HG03108 (cell line): ENCODE measurements at regions not wholly inside any gene's neighbourhood (a gene's known extent, or its start where the extent isn't known, plus 50 kb on each side); places are given as distances from the start of the nearest gene placed in this dataset.
"Not testable (repeated sequence)": the region's sequence is repeated elsewhere in the genome, so short reads cannot be mapped to it uniquely, and the experiment has no call there.

Source experiments
- ATAC-seq: cut with Tn5 transposase; IDR thresholded peaks from one replicate; pipeline ENCODE4 v1.9.1; 2021; ENCODE audit warnings: moderate library complexity; ENCODE audit not compliant: unreplicated experiment

DNA sequence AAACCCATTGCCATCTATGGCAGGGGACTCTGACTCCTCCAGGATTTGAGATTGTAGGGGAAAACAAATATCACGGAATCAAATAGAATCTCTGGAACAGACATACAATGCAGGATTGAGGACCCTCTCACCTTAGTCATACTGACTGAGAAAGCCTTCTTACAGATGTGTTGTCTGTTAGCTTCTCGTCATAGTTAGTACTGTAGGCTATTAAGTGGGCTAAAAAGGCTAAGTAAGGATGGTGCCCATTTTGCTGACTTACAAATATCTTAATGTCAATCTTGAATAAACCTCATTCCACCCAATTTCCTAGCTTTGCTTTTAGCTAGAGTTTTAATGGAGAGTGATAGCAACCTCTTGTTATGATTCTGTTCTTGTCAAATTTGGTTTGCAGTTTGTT is 352.4 kb downstream of the QKI start:
- ATAC-seq: no peak

GRCh38 chr6:163765335-163765734 is 350.8 kb downstream of the QKI start:
- no peak for ATAC-seq

DNA sequence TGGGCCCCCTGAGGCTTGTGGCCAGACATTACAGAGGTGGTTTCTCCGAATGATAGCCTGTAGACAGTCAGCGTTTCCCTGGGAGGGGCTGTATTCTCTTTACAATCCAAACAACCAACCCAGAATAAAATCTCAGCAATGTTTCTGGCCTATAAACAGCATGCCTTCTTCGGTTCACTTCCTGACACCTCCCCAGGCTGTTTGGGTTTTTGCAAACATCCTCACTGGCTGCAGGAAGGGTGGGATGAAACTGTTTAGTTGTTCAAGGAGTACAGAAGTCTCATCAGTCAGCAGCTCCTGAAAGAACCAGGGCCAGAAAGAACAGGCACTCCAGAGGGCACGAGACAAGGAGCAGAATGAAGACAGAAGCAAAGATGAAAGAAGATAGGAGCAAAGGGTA is 350.0 kb downstream of the QKI start:
- no peak for ATAC-seq

GRCh38 chr6:163761481-163761880 is 347.0 kb downstream of the QKI start:
- no peak for ATAC-seq

DNA sequence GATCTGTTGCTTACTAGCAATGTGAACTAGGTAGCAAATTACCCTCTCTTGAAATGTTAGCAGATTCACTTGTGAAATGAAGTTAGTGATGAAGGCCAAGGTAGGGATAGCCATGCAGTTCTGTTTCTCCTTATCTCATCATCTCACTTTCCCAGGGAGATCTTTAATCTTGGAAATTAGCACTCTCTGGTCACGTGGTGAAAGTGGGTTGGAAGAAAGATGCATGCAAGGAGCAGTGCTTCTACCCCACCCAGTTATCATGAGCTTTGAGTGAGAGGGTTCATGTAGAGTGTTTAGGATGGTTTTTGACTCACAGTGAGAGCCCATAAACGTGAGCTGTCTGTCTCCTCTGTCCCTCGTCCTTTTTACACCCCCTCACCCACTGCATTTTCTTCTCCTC is 346.3 kb downstream of the QKI start:
- ATAC-seq: no peak

DNA sequence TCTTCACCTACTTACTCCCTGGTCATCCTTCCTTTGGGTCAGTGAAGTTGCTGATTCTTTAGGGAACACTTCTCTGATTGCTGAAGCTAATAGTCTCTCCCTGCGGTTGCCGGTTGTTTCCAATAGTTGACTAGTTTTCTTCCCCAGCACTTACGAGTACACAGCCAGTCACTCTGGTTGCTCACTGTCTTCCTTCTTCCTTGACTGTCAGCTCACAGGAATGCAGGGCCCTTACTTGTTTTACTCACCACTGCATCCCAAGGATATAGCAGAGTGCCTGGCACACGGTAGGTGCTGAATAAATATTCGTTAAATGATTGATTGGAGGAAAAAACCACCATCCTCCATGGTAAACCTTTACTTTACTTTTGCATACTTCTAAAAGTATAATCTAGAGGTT is 345.0 kb downstream of the QKI start:
- no peak for ATAC-seq

GRCh38 chr6:163757520-163757919 is 343.0 kb downstream of the QKI start:
- ATAC-seq: no peak

GRCh38 chr6:163756079-163756478 is 341.6 kb downstream of the QKI start:
- peak; percentile 100 for ATAC-seq

DNA sequence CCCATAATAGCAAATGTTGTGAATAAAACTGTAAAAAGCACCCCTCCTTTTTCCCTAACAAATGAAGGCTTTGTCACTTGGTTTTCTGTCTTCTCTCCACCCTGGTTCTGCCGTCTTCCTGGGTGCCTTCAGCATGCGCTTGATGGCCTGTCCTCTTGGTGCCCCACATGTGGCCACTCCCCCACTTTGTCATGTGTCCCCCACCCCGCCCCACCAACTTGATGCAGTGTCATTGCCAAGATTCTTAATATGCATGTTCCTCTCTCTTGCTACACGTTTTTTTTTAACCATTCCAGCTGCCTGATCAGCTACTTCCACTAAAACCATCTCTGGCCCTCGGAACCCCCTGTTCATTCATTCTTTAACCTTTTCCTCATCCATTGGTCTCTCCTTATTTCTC is 340.3 kb downstream of the QKI start:
- ATAC-seq: no peak

GRCh38 chr6:163753430-163753829 is 338.9 kb downstream of the QKI start:
- no peak for ATAC-seq

GRCh38 chr6:163752446-163752845 is 337.9 kb downstream of the QKI start:
- no peak for ATAC-seq

DNA sequence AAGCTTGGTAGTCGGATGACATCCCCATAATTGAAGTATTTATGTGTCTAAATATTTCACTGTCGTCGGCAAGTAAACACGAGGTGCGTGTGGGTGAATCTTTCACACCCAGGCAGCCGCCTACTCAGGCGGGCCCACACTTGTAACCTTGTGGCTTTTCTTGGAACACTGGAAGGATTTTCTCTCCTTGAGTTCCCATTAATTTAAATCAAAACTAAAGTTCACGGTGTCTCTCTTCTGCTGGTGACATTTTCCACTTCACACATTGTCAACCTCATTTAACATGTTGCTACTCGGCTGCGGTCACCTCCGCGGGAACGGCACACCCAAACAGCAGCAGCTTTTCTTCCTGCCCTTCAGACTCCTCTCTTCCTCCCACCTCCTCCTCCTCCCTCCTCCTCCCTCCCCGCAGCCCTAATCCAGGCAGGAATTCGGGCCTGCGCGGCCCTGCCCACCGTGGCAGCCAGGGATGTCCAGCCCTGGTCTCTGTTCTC is 336.6 kb downstream of the QKI start:
- ATAC-seq: no peak

GRCh38 chr6:163750431-163751031 is 336.0 kb downstream of the QKI start:
- ATAC-seq: no peak

DNA sequence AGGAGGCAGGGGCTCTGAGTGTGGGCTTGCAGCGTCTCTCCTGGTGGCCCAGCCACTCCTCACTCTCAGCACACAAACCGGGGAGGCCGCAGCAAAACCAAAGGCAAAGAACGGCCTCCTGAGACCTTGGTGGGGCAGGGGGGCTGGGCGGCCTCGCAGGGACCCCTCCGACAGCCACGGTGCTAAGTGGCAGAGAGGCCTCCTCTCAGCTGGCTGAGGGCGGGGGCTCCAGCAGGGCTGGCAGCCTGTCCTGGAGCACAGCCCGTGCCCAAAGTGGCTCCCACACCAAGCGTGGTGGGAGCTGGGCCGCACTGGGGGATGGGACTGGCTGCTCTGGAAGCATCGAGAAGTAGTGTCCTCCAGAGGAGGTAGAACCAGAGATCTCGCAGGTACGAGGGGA is 334.4 kb downstream of the QKI start:
- ATAC-seq: no peak

DNA sequence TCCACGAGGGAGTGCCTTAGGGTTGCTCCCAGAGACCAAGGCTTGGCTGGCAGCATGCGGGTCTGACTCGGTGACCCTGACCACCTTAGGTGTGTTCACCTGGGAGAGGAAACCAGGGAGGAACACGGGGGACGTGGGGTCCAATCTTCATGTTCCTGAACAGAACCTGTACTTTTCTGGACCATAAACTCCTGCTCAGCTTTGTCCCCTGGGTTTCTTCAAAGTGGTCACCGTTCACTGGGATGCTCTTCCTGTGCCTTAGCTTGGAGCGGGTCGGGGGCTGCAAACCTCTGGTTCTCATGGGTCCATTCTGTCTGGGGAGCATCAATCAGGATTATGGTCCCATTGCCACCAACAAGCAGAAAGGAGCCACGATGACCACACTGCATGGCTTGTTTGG is 333.5 kb downstream of the QKI start:
- no peak for ATAC-seq

DNA sequence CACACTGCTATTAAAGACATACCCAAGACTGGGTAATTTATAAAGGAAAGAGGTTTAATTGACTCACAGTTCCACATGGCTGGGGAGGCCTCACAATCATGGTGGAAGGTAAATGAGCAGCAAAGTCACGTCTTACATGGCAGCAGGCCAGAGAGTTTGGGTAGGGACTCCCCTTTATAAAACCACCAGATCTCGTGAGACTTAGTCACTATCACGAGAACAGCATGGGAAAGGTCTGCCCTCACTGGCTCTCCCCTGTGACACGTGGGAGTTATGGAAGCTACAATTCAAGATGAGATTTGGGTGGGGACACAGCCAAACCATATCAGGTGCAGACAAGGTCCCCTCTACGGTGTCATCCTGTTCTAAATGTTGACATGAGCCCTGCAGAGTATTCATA is 332.5 kb downstream of the QKI start:
- ATAC-seq: not testable (repeated sequence)

- ATAC-seq: no peak
These were observed 331.2 kb downstream of the QKI start for GRCh38 chr6:163745536-163746400.

GRCh38 chr6:163744256-163744925 is 329.9 kb downstream of the QKI start:
- no peak for ATAC-seq

DNA sequence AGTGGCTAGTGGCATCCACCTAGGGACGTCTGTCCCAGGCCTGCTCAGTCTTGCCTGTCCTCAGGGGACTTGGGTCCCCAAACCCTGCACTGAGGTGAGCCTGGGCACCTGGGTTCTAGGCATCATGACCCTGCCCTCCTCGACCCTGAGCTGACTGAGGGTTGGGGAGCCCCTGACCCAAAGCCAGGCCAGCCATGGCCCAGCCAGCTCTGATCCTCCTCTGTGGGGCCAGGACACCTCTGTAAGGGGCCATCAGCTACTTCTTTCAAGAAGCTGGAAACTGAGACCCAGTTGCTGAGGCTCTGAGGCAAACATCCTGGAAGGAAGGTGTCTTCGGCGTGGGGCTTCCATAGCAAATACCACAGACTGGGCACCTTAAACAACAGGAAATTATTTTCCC is 329.3 kb downstream of the QKI start:
- ATAC-seq: no peak

DNA sequence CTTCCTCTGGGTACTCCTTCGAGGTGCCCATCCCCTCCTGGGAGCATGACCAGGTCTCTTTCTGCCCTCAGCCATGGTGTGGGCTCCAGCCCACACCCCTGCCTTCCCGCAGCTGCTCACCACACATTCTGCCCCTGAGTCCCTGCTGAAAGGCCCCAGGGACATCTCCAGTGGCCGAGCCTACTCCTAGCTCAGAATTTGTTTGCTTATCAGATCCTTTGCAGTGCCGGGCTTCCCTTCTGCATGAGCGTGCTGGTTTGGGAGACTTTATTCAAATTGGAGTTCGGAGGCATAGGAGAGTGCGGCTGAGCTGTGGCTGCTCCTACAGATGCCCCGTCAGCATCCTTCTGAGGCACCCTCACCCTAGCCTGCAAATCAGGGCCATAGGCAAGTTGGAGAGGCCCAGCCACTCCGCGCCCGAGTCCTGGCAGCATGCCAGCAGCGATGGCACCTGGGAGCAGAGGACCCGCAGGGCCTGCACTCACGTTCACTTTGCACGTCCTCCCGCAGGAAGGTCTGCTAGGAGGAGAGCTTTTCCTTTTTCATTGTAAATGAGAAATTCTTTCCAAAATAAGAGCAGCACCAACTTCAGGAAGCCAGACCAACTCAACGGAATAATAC is 327.3 kb downstream of the QKI start:
- no peak for ATAC-seq

DNA sequence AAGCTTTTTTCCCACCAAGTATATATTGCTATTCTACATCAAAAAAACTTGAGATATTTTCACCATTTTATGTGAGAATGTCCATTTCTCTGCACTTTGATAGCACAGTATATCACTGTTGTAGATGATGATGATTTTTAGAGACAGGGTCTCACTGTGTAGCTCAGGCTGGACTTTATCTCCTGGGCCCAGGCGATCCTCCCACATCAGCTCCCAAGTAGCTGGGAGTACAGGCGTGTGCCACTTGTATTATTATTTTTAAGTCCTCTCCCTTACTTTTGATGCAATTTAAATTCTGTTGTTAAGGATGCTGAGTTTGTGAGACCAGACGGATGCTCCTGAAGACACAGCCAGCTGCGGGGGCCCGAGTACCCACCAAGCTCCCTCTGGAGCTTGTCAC is 326.8 kb downstream of the QKI start:
- ATAC-seq: no peak
